Smooth muscle cell of the brain vasculature (primary cell): ENCODE measurements at regions not wholly inside any gene's neighbourhood (a gene's known extent, or its start where the extent isn't known, plus 50 kb on each side); places are given as distances from the start of the nearest gene placed in this dataset.

Experiments used
- DNase-seq: peaks from one replicate; pipeline ENCODE4 v3.0.0-alpha.2; 2012; ENCODE audit warnings: low read depth, low spot score

GRCh38 chr9:117548556-117548955, 133.7 kb upstream of the ASTN2 start:
- DNase-seq, result no peak

GRCh38 chr9:117547904-117548303, 133.0 kb upstream of the ASTN2 start:
- DNase-seq, result no peak

GRCh38 chr9:117546894-117547678, 132.2 kb upstream of the ASTN2 start:
- DNase-seq, result no peak

GRCh38 chr9:117545846-117546245, 131.0 kb upstream of the ASTN2 start:
- DNase-seq, result no peak

- no peak for DNase-seq
Measured at GRCh38 chr9:117543089-117543488, 128.2 kb upstream of the ASTN2 start.

- no peak for DNase-seq
Measured at GRCh38 chr9:117542021-117542420, 127.2 kb upstream of the ASTN2 start.

GRCh38 chr9:117541181-117541580, 126.3 kb upstream of the ASTN2 start:
- DNase-seq, result no peak

- no peak for DNase-seq
Measured at GRCh38 chr9:117535973-117536372, 121.1 kb upstream of the ASTN2 start.

- no peak for DNase-seq
Measured at GRCh38 chr9:117535434-117535833, 120.6 kb upstream of the ASTN2 start.

- no peak for DNase-seq
Measured at GRCh38 chr9:117528225-117528624, 113.4 kb upstream of the ASTN2 start.

GRCh38 chr9:117526674-117527073, 111.8 kb upstream of the ASTN2 start:
- no peak for DNase-seq

- DNase-seq, result no peak
Measured at GRCh38 chr9:117523531-117524153, 108.8 kb upstream of the ASTN2 start.

GRCh38 chr9:117521293-117521692, 106.4 kb upstream of the ASTN2 start:
- DNase-seq, result no peak

- no peak for DNase-seq
Measured at GRCh38 chr9:117516676-117517632, 102.1 kb upstream of the ASTN2 start.

- no peak for DNase-seq
Measured at GRCh38 chr9:117511852-117512481, 97.1 kb upstream of the ASTN2 start.

GRCh38 chr9:117496307-117496706, 81.5 kb upstream of the ASTN2 start:
- no peak for DNase-seq

GRCh38 chr9:117494401-117495090, 79.7 kb upstream of the ASTN2 start:
- no peak for DNase-seq

GRCh38 chr9:117492476-117492875, 77.6 kb upstream of the ASTN2 start:
- no peak for DNase-seq

- no peak for DNase-seq
Measured at GRCh38 chr9:117491491-117491890, 76.6 kb upstream of the ASTN2 start.

GRCh38 chr9:117490199-117490598, 75.3 kb upstream of the ASTN2 start:
- DNase-seq, result no peak

GRCh38 chr9:117488659-117489058, 73.8 kb upstream of the ASTN2 start:
- DNase-seq, result no peak
